Prostate gland (tissue), 2 donors: ENCODE measurements at regions not wholly inside any gene's neighbourhood (a gene's known extent, or its start where the extent isn't known, plus 50 kb on each side); places are given as distances from the start of the nearest gene placed in this dataset.

ENCODE experiments used
- DNase-seq: peaks from one replicate; pipeline ENCODE4 v3.0.0-alpha.2; 2019; ENCODE audit warnings: low spot score
- H3K27ac ChIP-seq, 2 donors: fragments of 200-600 bp; sonication (generic); 2 replicates each; pipeline ENCODE4 v1.5.1; 2017 to 2019
- H3K27me3 ChIP-seq: fragments of 200-600 bp; sonication (generic); replicated peaks from 2 replicates; pipeline ENCODE4 v1.5.1; 2019; ENCODE audit not compliant: insufficient read depth
- H3K36me3 ChIP-seq, 2 donors: fragments of 200-600 bp; sonication (generic); 1 replicate in 1 of 2; 2 replicates in 1 of 2; pipeline versions ENCODE4 v1.5.1 to v1.8.1; 2017 to 2019
- H3K4me1 ChIP-seq: fragments of 200-600 bp; sonication (generic); replicated peaks from 2 replicates; pipeline ENCODE4 v1.5.1; 2019
- H3K4me3 ChIP-seq, 2 donors: fragments of 200-600 bp; sonication (generic); 2 replicates each; pipeline ENCODE4 v1.5.1; 2017 to 2019
- H3K9me3 ChIP-seq: fragments of 200-600 bp; sonication (generic); 2 replicates; pipeline ENCODE4 v1.5.1; 2017
- CTCF ChIP-seq, 4 experiments: fragments of 200-600 bp in 2 of 4; fragments of 450-650 bp in 2 of 4; sonication (generic) in 2 of 4; IDR thresholded peaks; 1 replicate in 3 of 4; 2 replicates in 1 of 4; pipeline ENCODE4 v1.5.1; 2016 to 2019; ENCODE audit warnings: antibody characterized with exemption in 4 of 4, mild to moderate bottlenecking in 2 of 4, moderate library complexity in 2 of 4
- POLR2A ChIP-seq: fragments of 450-650 bp; IDR thresholded peaks from one replicate; pipeline ENCODE4 v1.6.1; 2016; ENCODE audit warnings: antibody characterized with exemption, mild to moderate bottlenecking
- POLR2AphosphoS5 ChIP-seq: sonication (generic); formaldehyde crosslinking; IDR thresholded peaks from one replicate; pipeline ENCODE4 v1.6.1; 2017; ENCODE audit warnings: antibody characterized with exemption
- WGBS: methylation state at CpG from one replicate; pipeline ENCODE4 v1.1.5; 2018; 5-methylcytosine and 5-hydroxymethylcytosine counted together
- intact Hi-C: fragments of 100-400 bp; cut with DNase I; formaldehyde crosslinking; loops from one replicate; pipeline ENCODE4 v1.14.2; 2022

GRCh38 chr7:85627791-85628586, 441.1 kb upstream of the SEMA3D start:
- no peaks in the 10 kb centered on the region for H3K36me3 ChIP-seq
- intact Hi-C loops: no loop called here
- TF ChIP-seq POLR2A (no peak), CTCF (IDR thresholded peaks at IDR 0.05) (no peak), POLR2AphosphoS5 (no peak)
- H3K4me3 ChIP-seq: no peak overlapping the region
- H3K27ac ChIP-seq: no peak overlapping the region
- H3K4me1 ChIP-seq: no peaks in the 10 kb centered on the region
- WGBS: 86% methylated on average over 5 of the region's 5 CpGs
- H3K9me3 ChIP-seq: no peaks in the 10 kb centered on the region
- H3K27me3 ChIP-seq: no peaks in the 10 kb centered on the region
- DNase-seq: no peak

- no peaks in the 10 kb centered on the region for H3K36me3 ChIP-seq
- DNase-seq: no peak
- H3K4me1 ChIP-seq: no peaks in the 10 kb centered on the region
- no peaks in the 10 kb centered on the region for H3K27me3 ChIP-seq
- WGBS: 64% methylated on average over 1 of the region's 1 CpG
- no peak overlapping the region for H3K27ac ChIP-seq
- no peak for TF ChIP-seq CTCF (IDR thresholded peaks at IDR 0.05)
- no peak for TF ChIP-seq POLR2A
- TF ChIP-seq POLR2AphosphoS5: no peak
- H3K4me3 ChIP-seq: no peak overlapping the region
- H3K9me3 ChIP-seq: no peaks in the 10 kb centered on the region
- intact Hi-C loops: no loop called here
These were observed 435.2 kb upstream of the SEMA3D start for GRCh38 chr7:85622059-85622458.

GRCh38 chr7:85620936-85621685, 434.3 kb upstream of the SEMA3D start:
- 41% methylated on average over 3 of the region's 3 CpGs for WGBS
- intact Hi-C loops: no loop called here
- Histone ChIP-seq H3K9me3 (no peaks in the 10 kb centered on the region), H3K27ac (no peak overlapping the region), H3K27me3 (no peaks in the 10 kb centered on the region), H3K4me3 (no peak overlapping the region), H3K4me1 (no peaks in the 10 kb centered on the region), H3K36me3 (no peaks in the 10 kb centered on the region)
- DNase-seq: no peak
- no peak for TF ChIP-seq CTCF (IDR thresholded peaks at IDR 0.05)
- no peak for TF ChIP-seq POLR2A
- no peak for TF ChIP-seq POLR2AphosphoS5

- no peaks in the 10 kb centered on the region for H3K9me3 ChIP-seq
- DNase-seq: no peak
- TF ChIP-seq POLR2A (no peak), POLR2AphosphoS5 (no peak)
- intact Hi-C loops: no loop called here
- no peaks in the 10 kb centered on the region for H3K36me3 ChIP-seq
- WGBS: 89% methylated on average over 1 of the region's 1 CpG
- no peak overlapping the region for H3K27ac ChIP-seq
- H3K27me3 ChIP-seq: no peaks in the 10 kb centered on the region
- H3K4me3 ChIP-seq: no peak overlapping the region
- no peaks in the 10 kb centered on the region for H3K4me1 ChIP-seq
These were observed 432.4 kb upstream of the SEMA3D start for GRCh38 chr7:85619236-85619635.

GRCh38 chr7:85614684-85615083, 427.8 kb upstream of the SEMA3D start:
- intact Hi-C loops: no loop called here
- WGBS: 98% methylated on average over 5 of the region's 5 CpGs
- no peak for DNase-seq
- no peaks in the 10 kb centered on the region for H3K36me3 ChIP-seq
- no peaks in the 10 kb centered on the region for H3K9me3 ChIP-seq
- no peak overlapping the region for H3K4me3 ChIP-seq
- no peak for TF ChIP-seq POLR2AphosphoS5
- TF ChIP-seq POLR2A: no peak
- no peak for TF ChIP-seq CTCF (IDR thresholded peaks at IDR 0.05)
- no peak overlapping the region for H3K27ac ChIP-seq
- no peaks in the 10 kb centered on the region for H3K27me3 ChIP-seq
- no peaks in the 10 kb centered on the region for H3K4me1 ChIP-seq
